ENCODE measurements at regions not wholly inside any gene's neighbourhood (a gene's known extent, or its start where the extent isn't known, plus 50 kb on each side); places are given as distances from the start of the nearest gene placed in this dataset.

DNA sequence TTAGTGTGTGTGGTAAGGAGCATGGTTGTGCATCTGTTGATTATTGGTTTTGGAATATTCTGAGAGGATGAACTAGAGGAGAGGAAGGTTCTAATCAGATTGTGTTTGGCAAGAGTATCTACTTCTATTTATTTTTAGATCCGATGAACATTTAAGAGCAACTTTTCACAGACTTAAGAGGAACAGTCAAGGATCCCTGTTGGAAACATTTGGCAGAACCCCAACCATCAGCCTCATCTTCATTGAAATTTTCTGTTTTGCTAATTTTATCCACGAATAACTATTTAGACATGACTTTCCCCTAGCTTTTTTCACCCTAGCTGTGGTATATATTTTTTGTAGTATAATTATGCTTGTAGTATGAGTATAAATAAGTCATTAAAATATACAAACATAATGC, 868.5 kb downstream of the MAT2B start:
- no peaks in the 10 kb centered on the region for H3K9me3 ChIP-seq (replicated peaks; ENCODE audit: control insufficient read depth, insufficient read depth, low read length)
- H3K4me3 ChIP-seq = no peak overlapping the region
- no peaks in the 10 kb centered on the region for H3K79me2 ChIP-seq (ENCODE audit: control insufficient read depth, insufficient read depth, low read length)
- no peak for ATAC-seq
- H2AFZ ChIP-seq (ENCODE audit: control insufficient read depth, low read depth, low read length) = no peak overlapping the region
- H4K20me1 ChIP-seq (ENCODE audit: control insufficient read depth, insufficient read depth) = no peaks in the 10 kb centered on the region
- ChIA-PET SMC1A (ENCODE audit: uncharacterized antibody, unreplicated experiment) (interaction anchor here (1.6 to 2.9 kb wide), 6 partner anchors 8 to 81 kb away, joined by 3 to 12 read pairs (median 7); no protein-coding TSS in a partner anchor), POLR2A (no interaction called here), RAD21 (ENCODE audit: unreplicated experiment) (interaction anchor here (1.0 to 2.1 kb wide), 5 partner anchors 13 to 167 kb away, joined by 3 to 10 read pairs (median 5); no protein-coding TSS in a partner anchor), CTCF (interaction anchor here (1.1 to 1.6 kb wide), 2 partner anchors 24 to 33 kb away, joined by 3 read pairs; no protein-coding TSS in a partner anchor)
- in situ Hi-C loops (cut with MboI) (no loop called here), intact Hi-C loops (cut with micrococcal nuclease; ENCODE audit: unreplicated experiment) (no loop called here)
- WGBS (ENCODE audit: insufficient coverage, insufficient replicate concordance, low lambda C conversion rate, missing lambda C conversion rate) = 37% methylated on average over 2 of the region's 2 CpGs
- H3K27me3 ChIP-seq (replicated peaks in 1 of 2; ENCODE audit: control insufficient read depth in 2 of 2, insufficient read depth in 2 of 2, low read length in 1 of 2) = no peaks in the 10 kb centered on the region
- no peak overlapping the region for H3K4me2 ChIP-seq (ENCODE audit: control insufficient read depth, insufficient read depth)
- H3K4me1 ChIP-seq (ENCODE audit: control insufficient read depth, insufficient read depth, low read length) = no peaks in the 10 kb centered on the region
- BruUV-seq (replicated peaks) = no TSS peak
- H3K36me3 ChIP-seq (ENCODE audit: control insufficient read depth in 2 of 2, insufficient read depth in 2 of 2, low read length in 1 of 2) = no peaks in the 10 kb centered on the region
- FAIRE-seq = no peak
- H3K9ac ChIP-seq (ENCODE audit: control insufficient read depth, insufficient read depth, low read length) = no peak overlapping the region
- DNase-seq (ENCODE audit: low read depth, low spot score) = no peak
- no peak overlapping the region for H3K27ac ChIP-seq (ENCODE audit: control insufficient read depth, insufficient read depth)
- TF ChIP-seq STAT3 (IDR thresholded peaks at IDR 0.05; ENCODE audit: low read depth, low read length) (no peak), ZNF24 (IDR thresholded peaks at IDR 0.05) (no peak), ZNF592 (IDR thresholded peaks at IDR 0.05) (no peak), NR2C1 (IDR thresholded peaks at IDR 0.05) (no peak), LARP7 (IDR thresholded peaks at IDR 0.05) (no peak), CBX3 (IDR thresholded peaks at IDR 0.05; ENCODE audit: borderline replicate concordance, low read depth) (no peak), YBX1 (IDR thresholded peaks at IDR 0.05) (no peak), RB1 (IDR thresholded peaks at IDR 0.05; ENCODE audit: borderline replicate concordance) (no peak), DPF2 (IDR thresholded peaks at IDR 0.05) (no peak), ESRRA (IDR thresholded peaks at IDR 0.05; ENCODE audit: low read length) (no peak), HDAC2 (IDR thresholded peaks at IDR 0.05) (no peak), ETV6 (conservative IDR thresholded peaks at IDR 0.05 in 1 of 2, IDR thresholded peaks at IDR 0.05 in 1 of 2; ENCODE audit: borderline replicate concordance in 1 of 2, low read depth in 1 of 2) (no peak), STAT1 (conservative IDR thresholded peaks at IDR 0.05) (no peak), POLR2AphosphoS2 (IDR thresholded peaks at IDR 0.05; ENCODE audit: low read depth, low read length) (no peak), POLR2A (IDR thresholded peaks at IDR 0.05; ENCODE audit: low read depth, low read length) (no peak), ATF7 (IDR thresholded peaks at IDR 0.05; ENCODE audit: low read depth) (no peak)
- TF ChIP-seq, protein P1, sequence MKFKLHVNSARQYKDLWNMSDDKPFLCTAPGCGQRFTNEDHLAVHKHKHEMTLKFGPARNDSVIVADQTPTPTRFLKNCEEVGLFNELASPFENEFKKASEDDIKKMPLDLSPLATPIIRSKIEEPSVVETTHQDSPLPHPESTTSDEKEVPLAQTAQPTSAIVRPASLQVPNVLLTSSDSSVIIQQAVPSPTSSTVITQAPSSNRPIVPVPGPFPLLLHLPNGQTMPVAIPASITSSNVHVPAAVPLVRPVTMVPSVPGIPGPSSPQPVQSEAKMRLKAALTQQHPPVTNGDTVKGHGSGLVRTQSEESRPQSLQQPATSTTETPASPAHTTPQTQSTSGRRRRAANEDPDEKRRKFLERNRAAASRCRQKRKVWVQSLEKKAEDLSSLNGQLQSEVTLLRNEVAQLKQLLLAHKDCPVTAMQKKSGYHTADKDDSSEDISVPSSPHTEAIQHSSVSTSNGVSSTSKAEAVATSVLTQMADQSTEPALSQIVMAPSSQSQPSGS (IDR thresholded peaks at IDR 0.05; ENCODE audit: low read length) = no peak

Measured in GM12878 (cell line).